Activated CD4-positive, alpha-beta T cell treated with anti-CD3 and anti-CD28 coated beads, Interleukin-2, Interleukin-6, amounts not matched to agents 100 ng/mL and 50 ng/mL, durations not matched to agents 16 hours and 8 hours (primary cell): ENCODE measurements at regions not wholly inside any gene's neighbourhood (a gene's known extent, or its start where the extent isn't known, plus 50 kb on each side); places are given as distances from the start of the nearest gene placed in this dataset.
A peak's percentile ranks its signal among the peaks of the same experiment; 100 is the strongest.
"Not testable (repeated sequence)": the region's sequence is repeated elsewhere in the genome, so short reads cannot be mapped to it uniquely, and the experiment has no call there.

ENCODE experiments used
- DNase-seq: peaks from one replicate; pipeline ENCODE4 v3.0.0-alpha.2; 2020

DNA sequence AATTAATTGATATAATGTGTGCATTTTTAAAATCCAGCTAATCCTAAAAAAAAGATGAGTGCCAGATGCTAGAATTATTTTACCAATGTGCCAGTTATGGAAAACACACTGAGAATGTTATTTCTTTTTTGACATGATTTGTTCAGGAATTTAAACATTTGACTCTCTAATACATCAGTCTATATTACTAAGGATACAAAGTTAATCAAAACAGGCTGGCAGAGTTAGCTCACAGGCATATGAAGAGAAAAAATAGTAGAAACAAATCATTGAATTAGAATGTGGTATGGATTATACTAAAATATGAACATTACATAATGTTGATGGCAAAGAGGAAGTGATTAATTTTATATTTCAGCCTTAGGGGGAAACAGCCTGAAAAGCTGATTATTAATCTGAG is 368.3 kb upstream of the GJE1 start:
- DNase-seq: no peak

DNA sequence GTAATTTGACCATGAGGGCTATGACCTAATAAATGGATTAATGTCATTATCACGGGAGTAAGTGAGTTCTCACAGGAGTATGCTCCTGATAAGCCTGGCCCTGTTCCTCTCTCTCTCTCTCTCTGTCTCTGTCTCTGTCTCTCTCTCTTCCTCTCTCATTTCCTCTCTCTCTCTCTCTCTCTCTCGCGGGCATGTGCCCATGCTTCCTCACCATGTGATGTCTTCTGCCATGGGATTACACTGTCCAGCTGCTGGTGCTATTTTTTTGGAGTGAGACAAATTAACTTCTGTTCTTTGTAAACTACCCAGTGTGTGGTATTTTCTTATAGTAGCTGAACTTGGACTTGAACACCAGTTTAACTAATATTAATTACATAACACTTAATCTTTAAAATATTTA is 374.3 kb upstream of the GJE1 start:
- no peak for DNase-seq

DNA sequence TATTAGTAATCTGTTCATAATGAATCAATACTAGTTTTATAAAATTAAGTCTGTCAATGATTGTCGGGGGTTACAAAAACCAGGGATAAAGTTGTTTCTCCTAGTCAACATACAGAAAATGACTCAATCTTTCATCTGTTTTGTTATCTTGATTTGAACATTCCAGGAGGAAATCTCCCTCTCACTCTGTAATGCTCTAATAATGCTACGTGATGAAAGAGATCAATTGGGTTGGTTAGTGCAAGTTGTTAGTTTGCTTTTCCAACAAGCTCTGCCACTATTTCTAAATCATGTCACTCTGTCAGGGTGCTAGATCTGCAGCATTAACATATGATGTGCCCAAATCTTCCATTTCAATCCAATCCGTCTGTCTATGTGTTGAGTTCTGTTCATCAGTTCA is 379.5 kb upstream of the GJE1 start:
- DNase-seq: no peak

DNA sequence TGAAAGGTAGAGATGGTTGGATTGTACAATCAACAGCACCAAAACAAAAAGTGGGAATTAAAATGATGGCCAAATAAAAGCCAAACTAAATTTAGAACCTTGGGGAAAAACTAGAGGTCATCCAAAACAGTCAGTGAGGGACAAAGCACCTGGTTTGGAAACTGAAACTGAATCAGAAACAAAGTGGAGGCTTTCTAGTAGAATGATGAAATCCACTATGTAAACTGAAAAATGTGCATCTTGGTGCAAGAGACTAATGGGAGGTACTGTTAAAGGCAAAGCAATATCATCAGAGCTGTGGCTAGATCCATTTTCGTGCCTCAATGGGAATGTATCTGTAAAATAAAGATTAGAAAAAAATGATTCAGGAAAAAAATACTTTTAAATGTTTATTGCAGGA is 380.0 kb upstream of the GJE1 start:
- no peak for DNase-seq

DNA sequence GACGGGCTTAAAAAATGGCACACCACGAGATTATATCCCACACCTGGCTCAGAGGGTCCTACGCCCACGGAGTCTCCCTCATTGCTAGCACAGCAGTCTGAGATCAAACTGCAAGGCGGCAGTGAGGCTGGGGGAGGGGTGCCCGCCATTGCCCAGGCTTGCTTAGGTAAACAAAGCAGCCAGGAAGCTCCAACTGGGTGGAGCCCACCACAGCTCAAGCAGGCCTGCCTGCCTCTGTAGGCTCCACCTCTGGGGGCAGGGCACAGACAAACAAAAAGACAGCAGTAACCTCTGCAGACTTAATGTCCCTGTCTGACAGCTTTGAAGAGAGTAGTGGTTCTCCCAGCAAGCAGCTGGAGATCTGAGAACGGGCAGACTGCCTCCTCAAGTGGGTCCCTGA is 386.4 kb upstream of the GJE1 start:
- not testable (repeated sequence) for DNase-seq

DNA sequence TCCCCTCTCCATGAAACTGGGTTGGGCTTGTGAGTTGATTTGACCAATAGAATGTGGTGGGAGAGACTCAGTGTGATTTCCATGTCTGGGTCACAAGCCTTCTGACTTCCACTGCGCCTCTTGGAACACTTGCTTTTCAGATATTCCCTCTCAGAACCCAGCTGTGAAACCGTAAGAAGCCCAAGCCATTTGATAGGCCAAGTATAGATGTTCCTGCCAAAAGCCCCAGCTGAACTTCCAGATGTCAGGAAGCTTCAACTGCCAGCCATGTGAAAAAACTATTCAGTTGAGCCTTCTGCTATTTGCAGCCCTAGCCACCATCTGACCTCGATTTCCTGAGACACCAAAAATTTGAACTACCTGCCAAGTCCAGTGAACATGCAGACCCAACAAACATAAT is 387.8 kb upstream of the GJE1 start:
- DNase-seq: no peak

DNA sequence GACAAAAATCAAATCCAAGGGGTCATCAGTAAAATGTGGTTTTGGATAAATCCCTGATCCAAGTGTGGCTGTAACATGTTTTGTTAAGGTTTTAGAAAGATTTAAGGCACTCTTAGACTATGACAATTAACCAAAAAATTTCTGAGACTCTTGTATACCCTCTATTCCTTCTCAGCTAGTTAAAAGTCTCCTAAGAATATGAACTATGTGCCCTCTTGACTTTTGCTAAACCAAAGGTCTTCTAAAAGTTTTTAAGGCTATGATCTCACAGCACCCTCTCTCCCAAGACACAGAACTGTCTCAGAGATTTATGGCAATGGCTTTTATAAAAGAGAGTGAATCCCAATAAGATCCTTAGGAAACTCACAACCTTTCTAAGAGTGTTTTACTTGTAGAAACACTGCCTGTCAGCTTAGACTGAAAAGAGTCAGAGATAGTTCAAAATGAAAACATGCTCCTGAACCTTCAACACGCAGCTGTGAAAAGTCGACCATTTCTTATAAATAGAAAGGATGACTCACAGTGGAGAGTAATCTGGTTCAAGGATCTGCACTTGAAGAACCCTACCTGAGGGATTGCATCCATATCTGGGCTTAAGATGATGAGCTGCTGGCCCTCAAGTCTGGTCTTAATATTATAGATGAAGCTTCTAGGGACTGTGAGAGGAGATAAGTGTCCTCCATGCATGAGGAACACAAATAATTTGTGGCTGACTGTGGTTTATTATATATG is 388.4 kb upstream of the GJE1 start:
- DNase-seq: no peak

DNA sequence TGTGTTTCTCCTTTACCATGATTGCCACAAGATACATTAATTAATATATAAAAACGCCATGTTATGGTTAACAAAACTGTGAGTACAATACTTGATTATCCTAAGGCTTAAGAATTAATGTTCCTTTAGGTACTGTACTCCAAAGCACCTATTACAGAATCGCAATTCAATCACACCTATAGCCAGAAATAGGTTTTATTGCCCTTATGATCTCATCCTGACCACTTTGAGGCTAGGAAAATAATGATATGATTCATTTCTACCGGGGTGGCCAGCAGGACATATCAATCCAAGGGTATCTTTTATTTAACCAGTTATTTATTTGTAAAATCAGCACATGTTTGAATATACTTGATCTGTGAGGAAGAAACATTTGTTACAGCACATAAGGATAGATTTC is 396.6 kb upstream of the GJE1 start:
- DNase-seq: no peak

DNA sequence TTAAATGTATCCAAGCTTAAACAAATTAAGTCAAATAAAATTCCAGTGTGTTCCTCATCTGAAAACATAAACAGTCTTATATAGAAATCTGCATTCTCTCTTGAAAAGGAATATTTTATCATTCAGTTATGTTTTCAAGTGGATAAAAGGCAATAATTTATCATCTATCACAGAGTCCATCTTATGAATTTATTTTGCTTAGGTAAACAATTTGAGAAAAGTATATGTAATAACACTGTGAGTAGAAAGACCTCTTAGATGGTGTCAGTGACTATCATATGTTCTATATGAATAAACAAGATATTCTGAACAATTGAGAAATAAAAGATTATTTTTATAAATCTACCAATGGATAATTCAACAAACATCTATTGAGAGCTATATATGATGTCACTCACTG is 397.6 kb upstream of the GJE1 start:
- no peak for DNase-seq

DNA sequence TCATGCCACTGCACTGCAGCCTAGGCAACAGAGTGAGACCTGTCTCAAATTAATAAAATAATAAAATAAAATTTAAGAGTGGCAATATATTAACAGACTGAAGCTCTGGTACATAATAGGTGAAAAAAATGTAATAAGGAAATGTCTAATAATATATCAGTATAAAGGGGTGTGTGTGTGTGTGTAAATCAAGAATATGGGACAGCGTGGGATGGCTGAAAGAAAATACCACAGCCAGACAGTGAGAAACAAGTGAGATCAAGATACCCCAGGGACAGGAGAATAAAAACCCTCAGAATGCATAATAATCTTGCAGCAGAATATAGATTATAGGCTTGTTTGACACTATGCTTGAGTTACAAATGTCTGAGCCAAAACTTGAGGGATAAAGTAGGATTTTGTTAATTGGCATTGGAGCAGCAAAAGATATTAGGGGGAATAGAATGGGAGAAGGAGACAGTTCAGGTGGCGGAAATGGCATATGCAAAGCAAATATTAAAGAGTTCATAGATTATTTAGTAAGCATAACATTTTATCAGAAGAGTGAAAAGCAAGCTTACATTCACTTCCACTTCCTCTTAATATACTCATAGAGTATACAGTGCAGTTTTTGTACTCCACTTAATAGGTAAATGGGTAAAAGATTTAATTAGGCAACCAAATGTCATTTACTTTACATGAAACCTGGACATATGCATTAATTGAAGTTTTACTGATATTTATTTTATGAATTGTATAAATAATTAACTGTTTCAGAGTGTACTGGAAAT is 398.5 kb upstream of the GJE1 start:
- no peak for DNase-seq

DNA sequence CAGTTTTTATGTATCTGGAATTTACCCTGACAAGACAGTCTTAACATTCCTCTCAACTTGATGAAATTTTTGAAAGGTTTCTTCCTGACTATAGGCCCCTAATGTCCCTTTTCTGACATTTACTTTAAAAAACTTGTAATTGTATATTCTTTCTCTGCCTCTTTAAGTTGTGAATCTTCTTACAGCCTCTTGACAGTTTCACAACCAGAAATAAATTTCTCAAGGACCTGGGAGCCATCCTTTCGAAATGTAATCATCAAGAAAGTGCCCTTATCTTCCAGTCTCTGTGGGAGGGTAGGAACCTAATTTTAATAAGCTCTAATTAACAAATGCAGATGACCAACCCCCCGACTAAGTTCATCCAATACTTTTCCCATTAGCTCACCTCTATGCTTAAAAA is 403.6 kb upstream of the GJE1 start:
- no peak for DNase-seq

DNA sequence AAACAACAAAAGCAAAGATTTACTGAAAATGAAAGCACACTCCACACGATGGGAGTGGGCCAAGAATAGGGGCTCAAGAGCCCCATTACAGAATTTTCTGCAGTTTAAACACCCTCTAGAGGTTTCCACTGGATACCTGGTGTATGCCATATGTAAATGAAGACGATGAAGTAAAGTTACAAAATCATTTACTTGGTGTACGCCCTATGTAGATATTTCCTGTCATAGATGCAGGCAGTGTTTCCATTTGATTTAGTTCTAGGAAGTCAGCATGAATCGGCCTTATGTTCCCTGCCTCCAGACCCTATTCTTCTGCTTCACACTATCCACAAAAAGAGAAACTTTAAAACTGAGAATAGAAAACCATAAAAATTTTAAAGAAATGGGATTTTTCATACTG is 404.4 kb upstream of the GJE1 start:
- DNase-seq: no peak

DNA sequence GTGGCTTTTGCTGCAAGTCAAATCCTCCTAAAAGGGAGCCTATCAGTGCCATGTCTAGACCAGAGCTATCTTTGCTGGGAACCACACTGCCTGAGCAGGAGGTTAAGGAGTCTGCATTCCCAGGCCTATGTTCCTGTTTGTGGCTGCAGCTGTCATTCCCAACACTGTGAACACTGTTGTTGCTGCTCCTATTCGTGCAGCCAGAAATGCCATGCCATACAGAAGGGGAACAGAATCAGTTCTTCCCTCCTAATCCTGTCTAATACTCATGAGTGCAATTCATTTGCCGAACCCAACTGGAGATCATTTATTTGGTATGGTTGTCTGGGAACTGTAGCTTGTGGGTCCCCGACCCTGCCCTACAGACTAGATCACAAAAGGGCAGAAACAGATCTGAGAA is 406.5 kb upstream of the GJE1 start:
- DNase-seq: no peak

DNA sequence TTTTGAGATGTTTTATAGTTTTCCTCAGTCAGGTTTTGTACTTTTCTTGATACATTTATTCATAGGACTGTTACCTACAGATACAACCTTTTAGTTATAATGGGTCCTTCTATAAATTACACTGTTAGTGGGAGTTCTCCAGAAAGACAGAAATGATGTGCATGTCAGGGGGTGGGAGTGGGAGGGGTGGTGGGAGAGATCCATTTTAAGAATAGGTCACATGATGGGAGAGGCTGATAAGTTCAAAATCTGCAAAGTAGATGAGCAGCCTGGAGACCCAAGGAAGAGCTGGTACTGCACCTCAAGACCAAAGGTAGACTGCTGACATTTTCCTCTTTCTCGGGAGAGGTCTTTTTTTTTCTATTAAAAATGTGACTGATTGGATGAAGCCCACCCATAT is 408.0 kb upstream of the GJE1 start:
- DNase-seq: no peak

DNA sequence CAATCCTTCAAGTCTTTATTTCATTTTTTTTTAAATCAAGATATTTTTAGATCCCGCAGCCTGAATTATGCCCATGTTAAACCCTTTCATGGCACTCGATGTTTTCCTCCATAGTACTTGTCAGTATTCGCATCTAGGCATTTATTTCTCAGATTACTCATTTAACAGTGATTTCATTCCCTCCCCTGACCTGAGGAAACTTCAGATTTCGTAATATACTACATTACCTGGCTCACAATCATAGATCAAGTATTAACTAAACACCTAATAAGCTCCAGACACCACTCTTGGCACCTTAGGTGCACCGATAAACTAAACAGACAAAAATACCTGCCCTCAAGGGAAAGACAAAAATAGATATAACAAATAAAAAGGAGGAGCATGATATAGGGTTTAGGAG is 413.2 kb upstream of the GJE1 start:
- no peak for DNase-seq

DNA sequence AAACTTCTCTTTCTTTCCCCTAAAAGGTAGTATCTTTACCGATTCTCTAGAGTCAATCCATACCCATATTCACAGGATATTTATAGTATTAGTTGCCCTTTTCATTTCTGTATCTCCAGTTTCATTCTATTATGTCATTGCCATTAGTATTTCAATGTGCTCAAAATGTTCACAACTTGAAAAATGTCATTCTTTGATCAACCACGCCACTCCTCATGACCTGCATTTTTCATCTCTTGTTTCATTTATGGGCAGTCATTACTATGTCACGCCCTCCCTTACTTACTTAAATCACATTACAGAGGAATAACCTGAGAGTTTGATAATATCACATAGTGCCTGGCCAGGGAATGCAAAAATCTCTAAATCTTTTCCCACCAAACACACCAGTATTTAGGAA is 427.3 kb upstream of the GJE1 start:
- no peak for DNase-seq

DNA sequence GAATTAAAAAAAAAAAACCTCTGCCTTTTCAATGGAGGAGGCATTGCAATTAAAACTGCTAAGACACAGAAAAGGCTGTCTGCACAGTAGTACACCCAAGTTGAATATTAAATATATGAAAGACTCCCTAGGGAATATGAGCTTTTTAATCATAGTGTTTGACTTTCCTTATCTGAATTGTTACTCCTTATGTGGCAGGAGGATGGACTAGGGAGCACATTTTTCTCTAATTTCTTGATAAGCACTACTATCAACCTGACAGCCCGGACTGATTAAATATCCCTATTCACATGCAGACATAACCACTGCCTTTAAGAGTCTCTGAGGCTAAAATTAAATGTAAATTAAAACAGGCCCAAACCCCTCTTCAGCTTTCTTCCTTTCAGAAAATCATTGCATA is 428.6 kb upstream of the GJE1 start:
- DNase-seq: no peak

DNA sequence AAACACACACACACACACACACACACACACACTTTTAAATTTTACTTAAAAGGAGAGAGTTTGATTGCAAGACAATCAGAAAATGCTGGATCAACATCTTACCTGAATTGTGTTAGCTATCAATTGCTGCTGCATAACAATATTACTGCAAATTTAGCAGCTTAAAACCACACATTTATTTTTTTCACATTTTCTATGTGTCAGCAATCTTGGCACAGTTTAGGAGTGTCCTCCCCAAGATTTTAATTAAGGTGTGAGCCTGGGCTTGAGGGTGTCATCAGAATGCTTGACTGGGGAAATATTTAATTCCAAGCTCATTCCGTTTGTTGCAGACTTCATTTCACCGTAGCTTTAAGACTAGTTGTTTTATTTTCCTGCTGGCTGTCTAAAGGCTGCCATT is 431.0 kb upstream of the GJE1 start:
- no peak for DNase-seq

DNA sequence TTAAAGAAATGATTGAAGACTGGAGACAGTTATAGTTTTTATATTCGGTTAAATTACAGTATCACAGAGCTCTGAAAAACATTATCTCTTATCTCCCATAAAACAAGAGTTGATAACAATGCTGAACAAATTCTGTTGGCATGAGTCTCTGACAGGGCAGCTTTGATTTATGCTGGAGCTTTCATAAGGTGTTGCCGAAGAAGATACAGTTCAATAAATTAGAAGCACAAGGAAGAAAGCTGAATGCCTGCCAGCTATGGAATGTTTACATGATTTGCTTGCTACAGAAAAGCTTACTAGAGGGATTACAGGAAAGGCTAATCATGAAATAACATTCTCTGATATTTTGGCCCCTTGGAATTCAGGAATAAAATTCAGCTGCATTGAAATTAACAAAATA is 431.9 kb upstream of the GJE1 start:
- DNase-seq: no peak

DNA sequence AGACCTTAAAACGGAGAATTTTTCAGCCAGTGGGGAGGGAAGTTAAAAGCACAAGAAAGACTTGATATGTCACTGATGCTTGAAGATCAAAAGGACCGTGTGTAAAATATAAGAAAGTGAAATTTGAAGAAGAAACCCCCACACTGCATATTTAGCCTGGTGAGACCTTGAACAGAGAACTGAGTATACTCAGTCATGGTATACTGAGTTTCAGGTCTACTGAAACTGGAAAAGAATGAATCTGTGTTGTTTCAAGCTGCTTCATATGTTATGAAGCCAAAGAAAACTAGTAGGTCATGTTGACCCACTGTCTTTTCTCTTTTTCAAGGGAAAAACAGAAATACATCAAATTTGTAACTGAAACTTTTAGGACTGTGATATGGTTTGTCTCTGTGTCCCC is 443.8 kb upstream of the GJE1 start:
- no peak for DNase-seq

DNA sequence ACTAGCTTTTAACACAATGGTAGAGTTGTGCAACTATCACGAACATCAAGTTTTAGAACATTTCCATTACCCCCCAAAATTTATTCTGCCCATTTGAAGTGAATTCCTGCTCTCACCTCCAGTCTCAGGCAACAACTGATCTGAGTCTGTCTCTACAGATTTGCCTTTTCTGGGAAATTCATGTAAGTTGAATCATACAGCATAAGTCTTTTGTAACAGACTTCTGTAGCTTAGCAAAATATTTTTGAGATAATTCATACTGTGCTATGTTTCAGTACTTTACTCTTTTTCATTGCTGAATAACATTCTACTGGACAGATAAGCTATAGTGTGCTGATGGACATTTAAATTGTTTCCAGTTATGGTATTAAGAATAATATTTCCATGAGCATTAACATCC is 447.3 kb upstream of the GJE1 start:
- DNase-seq: no peak

DNA sequence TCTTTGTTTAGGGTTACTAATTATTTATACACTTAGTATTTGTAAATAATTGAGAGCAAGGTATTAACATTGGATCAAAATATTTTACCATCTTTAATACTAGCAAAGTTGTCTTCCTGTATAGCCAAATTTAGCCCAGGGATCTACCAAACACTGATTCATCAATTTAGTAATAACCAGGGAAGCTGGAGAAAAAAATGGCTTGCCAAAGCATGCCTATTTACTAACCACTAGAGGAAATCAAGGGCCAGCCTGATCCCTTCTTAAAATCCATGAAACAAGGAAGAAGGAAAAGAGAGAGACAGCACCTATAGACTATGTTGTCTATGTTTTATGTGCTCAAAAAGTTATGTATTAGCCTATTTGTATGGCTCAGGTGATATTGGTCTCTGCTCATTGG is 450.3 kb upstream of the GJE1 start:
- DNase-seq: no peak

DNA sequence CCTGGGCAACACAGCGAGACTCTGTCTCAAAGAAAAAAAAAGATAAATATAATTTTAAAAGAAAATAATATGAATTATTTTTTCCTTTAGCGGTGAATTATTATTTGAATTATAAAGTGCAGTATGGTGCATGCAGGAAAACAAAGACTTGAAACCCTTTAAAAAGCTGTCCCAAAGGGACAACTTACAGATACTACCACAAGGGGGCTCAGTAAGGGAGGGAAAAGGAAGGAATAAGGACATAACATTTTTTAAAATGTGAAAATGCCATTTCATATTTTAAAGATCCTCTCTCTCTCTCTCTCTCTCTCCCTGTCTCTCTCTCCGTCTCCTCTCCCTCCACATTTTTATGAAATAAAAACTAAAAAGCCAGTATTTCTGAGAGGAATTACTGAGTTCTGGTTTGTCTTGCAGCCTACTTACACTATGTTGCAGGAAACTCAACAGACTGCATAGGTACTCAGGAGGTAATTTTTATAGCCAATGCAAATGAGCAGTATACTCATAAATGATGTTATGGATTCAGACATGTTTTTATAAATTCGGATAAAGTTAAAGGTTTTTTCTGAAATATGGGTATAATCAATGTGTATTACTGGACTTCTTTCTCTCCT is 455.0 kb upstream of the GJE1 start:
- peak; percentile 25 for DNase-seq

DNA sequence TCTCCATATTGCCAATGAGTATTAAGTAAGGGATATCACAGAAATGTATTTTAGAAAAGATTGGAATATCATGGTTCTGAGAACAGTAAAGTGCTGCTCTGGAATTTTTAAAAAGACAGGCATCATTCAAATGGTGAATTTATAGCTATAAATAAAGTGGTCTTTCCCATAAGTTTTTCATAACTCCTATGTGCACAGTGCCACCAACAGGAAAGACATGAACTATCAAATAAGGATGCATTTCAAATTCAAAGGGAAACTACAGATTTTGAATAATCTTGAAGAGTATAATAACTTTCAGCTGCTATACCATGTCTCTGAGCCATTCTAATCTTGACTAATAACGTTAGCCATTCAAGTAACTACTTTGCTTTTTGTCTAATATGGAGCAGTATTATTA is 456.8 kb upstream of the GJE1 start:
- DNase-seq: no peak

DNA sequence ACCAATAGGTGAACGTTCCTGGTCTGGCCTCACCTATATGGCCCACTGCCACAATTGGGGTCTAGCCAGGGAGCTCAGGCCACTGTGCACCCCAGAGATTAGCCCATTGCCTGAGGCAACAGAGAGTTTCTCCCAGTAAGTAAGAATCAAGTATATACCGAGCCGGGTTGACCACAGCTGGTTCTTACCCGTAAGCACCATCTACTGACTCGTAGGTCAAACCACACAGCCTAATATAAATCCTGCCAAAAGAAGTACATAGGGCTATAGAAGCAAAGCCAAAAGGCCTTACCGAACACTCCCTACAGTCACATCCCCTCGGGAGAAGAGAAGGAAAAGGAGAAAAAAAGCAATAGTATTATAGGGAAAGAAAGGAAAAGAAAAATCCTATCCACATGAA is 463.6 kb upstream of the GJE1 start:
- DNase-seq: no peak
